Left lung (tissue), 4 donors: ENCODE measurements at regions not wholly inside any gene's neighbourhood (a gene's known extent, or its start where the extent isn't known, plus 50 kb on each side); places are given as distances from the start of the nearest gene placed in this dataset.

Experiments used
- ATAC-seq: fragments of 200-7000 bp; cut with Tn5 transposase; one replicate; pipeline ENCODE4 v1.9.1; 2020; ENCODE audit warnings: moderate library complexity
- DNase-seq, 4 donors: peaks; one replicate each; pipeline ENCODE4 v3.0.0-alpha.2; 2013 to 2020
- H3K27ac ChIP-seq, 2 donors: fragments of 200-600 bp; sonication (generic) in 1 of 2; one replicate each; pipeline versions ENCODE4 v1.5.0 to v1.8.0; 2020 to 2021
- H3K27me3 ChIP-seq, 2 donors: fragments of 200-600 bp; sonication (generic) in 1 of 2; one replicate each; pipeline versions ENCODE4 v1.5.0 to v1.8.0; 2020 to 2021
- H3K36me3 ChIP-seq, 2 donors: fragments of 200-600 bp; sonication (generic) in 1 of 2; one replicate each; pipeline versions ENCODE4 v1.5.0 to v1.8.0; 2020 to 2021
- H3K4me1 ChIP-seq, 2 donors: fragments of 200-600 bp; one replicate each; pipeline ENCODE4 v1.8.0; 2021
- H3K4me3 ChIP-seq, 2 donors: fragments of 200-600 bp; sonication (generic) in 1 of 2; one replicate each; pipeline versions ENCODE4 v1.5.0 to v1.8.0; 2020 to 2021; ENCODE audit warnings: mild to moderate bottlenecking in 1 of 2
- H3K9me3 ChIP-seq, 2 donors: fragments of 200-600 bp; sonication (generic) in 1 of 2; one replicate each; pipeline versions ENCODE4 v1.5.0 to v1.8.0; 2020 to 2021
- intact Hi-C, 2 donors: fragments of 100-400 bp; cut with DNase I; formaldehyde crosslinking; loops; one replicate each; pipeline versions ENCODE4 v1.11.2 to v1.14.2; 2022
- TF ChIP-seq, protein P1 (sequence below), 2 donors: fragments of 200-600 bp; sonication (generic) in 1 of 2; IDR thresholded peaks; one replicate each; pipeline versions ENCODE4 v1.5.0 to v1.8.0; 2021; ENCODE audit warnings: antibody characterized with exemption in 2 of 2
- donor health status: DM: no; HTN: yes; CAD: no.
- donor health status: DM: no; HTN: no; CAD: no.

DNA sequence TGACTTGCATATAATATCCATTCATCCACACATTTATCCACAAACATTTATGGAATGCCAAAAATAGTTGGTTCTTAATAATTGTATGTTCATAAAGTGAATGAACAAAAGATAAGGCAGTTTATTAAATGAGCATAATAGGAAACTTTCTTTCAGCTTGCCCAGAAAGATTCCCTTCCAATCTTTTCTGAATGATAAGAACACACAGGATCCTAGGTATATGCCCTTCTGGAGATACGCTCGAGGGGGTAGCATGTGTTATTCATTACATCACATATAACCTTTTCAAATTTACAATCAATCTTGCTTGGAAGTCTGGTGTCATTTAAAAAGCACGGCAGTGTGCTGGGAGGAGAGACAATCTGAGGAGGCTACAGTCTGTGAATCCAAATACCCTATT is 80.4 kb upstream of the PDK4 start:
- no peaks in the 10 kb centered on the region for H3K4me1 ChIP-seq
- no peak overlapping the region for H3K27ac ChIP-seq
- DNase-seq, result no peak
- H3K36me3 ChIP-seq, result no peaks in the 10 kb centered on the region
- TF ChIP-seq, protein P1, sequence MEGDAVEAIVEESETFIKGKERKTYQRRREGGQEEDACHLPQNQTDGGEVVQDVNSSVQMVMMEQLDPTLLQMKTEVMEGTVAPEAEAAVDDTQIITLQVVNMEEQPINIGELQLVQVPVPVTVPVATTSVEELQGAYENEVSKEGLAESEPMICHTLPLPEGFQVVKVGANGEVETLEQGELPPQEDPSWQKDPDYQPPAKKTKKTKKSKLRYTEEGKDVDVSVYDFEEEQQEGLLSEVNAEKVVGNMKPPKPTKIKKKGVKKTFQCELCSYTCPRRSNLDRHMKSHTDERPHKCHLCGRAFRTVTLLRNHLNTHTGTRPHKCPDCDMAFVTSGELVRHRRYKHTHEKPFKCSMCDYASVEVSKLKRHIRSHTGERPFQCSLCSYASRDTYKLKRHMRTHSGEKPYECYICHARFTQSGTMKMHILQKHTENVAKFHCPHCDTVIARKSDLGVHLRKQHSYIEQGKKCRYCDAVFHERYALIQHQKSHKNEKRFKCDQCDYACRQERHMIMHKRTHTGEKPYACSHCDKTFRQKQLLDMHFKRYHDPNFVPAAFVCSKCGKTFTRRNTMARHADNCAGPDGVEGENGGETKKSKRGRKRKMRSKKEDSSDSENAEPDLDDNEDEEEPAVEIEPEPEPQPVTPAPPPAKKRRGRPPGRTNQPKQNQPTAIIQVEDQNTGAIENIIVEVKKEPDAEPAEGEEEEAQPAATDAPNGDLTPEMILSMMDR (IDR thresholded peaks at IDR 0.05), result no peak
- no peak overlapping the region for H3K4me3 ChIP-seq
- no peak for ATAC-seq
- H3K9me3 ChIP-seq, result no peaks in the 10 kb centered on the region
- intact Hi-C loops, result no loop called here
- H3K27me3 ChIP-seq, result no peaks in the 10 kb centered on the region

DNA sequence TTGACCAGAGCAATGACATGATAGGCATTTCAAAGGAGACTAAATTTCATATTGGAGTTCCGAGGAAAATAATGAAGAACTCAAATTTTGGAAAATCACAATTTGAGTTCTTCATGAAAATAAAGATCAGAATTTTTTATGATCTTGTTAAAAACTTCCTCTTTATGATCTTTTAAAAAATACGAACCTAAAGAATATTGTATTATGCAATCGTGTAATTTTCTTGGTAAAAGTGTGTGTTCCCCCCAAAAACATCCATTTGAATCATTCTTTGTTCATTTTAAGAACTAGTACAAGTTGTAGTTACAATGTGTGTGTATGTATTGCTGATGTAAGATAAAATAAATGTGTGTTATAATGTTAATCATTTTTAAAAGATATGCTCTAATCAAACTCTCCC is 79.3 kb upstream of the PDK4 start:
- no peak overlapping the region for H3K27ac ChIP-seq
- ATAC-seq (no peak), DNase-seq (no peak)
- no peaks in the 10 kb centered on the region for H3K9me3 ChIP-seq
- H3K4me3 ChIP-seq, result no peak overlapping the region
- TF ChIP-seq, protein P1 (IDR thresholded peaks at IDR 0.05), result no peak
- H3K36me3 ChIP-seq, result no peaks in the 10 kb centered on the region
- H3K4me1 ChIP-seq, result no peaks in the 10 kb centered on the region
- no peaks in the 10 kb centered on the region for H3K27me3 ChIP-seq
- intact Hi-C loops, result no loop called here

DNA sequence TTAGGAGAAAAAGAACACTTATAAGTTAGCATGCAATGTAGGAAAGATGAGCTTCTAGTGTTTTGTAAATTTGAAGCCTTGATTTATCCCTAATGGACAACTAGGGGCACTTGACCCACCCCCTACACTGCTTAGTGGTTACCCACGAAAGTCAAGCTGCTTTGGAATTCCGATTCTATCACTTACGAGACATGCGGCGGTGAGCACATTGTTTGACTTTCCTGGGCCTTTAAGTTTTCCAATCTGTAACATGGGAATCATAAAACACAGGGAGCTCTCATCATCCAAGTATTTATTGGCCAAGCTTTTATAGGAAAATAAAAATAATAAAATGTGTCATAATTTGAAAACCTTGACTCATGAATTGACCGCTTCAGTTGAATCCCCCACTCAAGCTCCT is 78.7 kb upstream of the PDK4 start:
- no peak overlapping the region for H3K27ac ChIP-seq
- intact Hi-C loops, result no loop called here
- no peaks in the 10 kb centered on the region for H3K36me3 ChIP-seq
- ATAC-seq, result no peak
- H3K27me3 ChIP-seq, result no peaks in the 10 kb centered on the region
- no peak overlapping the region for H3K4me3 ChIP-seq
- DNase-seq, result no peak
- no peaks in the 10 kb centered on the region for H3K4me1 ChIP-seq
- TF ChIP-seq, protein P1 (IDR thresholded peaks at IDR 0.05), result no peak
- H3K9me3 ChIP-seq, result no peaks in the 10 kb centered on the region

DNA sequence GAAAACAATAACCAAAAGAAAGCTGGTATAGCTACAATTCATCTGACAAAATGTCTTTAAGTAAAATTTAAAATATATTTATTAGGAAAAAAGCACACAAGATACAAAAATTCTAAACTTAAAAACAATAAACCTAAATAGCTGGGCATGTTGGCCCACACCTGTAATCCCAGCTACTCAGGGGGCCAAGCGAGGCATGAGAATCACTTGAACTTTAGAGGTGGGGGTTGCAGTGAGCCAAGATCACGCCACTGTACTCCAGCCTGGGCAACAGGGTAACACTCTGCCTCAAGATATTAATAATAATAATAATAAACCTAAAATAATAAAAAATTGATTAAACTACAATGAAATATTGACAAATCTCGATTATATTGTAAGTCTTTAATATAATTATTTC is 77.8 kb upstream of the PDK4 start:
- TF ChIP-seq, protein P1 (IDR thresholded peaks at IDR 0.05), result no peak
- Histone ChIP-seq H3K27me3 (no peaks in the 10 kb centered on the region), H3K4me3 (no peak overlapping the region), H3K9me3 (no peaks in the 10 kb centered on the region), H3K27ac (no peak overlapping the region), H3K36me3 (no peaks in the 10 kb centered on the region), H3K4me1 (no peaks in the 10 kb centered on the region)
- DNase-seq (no peak), ATAC-seq (no peak)
- intact Hi-C loops, result no loop called here

DNA sequence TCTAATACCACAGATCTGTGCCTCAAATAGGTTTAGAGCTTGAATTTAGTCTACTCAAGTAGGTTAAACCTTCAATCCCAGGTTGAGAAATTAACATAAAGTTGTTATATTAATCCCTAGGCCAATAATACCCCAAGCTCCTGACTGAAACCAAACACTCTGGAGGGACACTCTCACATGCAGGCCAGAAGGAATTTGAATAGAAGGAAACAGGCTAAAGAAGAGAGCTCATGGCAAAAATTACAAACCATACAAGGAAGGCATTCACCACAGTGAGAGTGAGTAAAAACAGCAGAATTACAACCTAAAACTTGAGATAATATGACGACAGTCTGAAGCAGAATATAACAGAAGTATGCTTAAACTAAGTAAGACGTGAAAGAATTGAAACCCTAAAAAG is 76.1 kb upstream of the PDK4 start:
- no peaks in the 10 kb centered on the region for H3K4me1 ChIP-seq
- H3K9me3 ChIP-seq, result no peaks in the 10 kb centered on the region
- H3K27me3 ChIP-seq, result no peaks in the 10 kb centered on the region
- TF ChIP-seq, protein P1 (IDR thresholded peaks at IDR 0.05), result no peak
- no peaks in the 10 kb centered on the region for H3K36me3 ChIP-seq
- ATAC-seq, result no peak
- intact Hi-C loops, result no loop called here
- H3K27ac ChIP-seq, result no peak overlapping the region
- no peak for DNase-seq
- H3K4me3 ChIP-seq, result no peak overlapping the region
